ENCODE measurements at regions not wholly inside any gene's neighbourhood (a gene's known extent, or its start where the extent isn't known, plus 50 kb on each side); places are given as distances from the start of the nearest gene placed in this dataset.

- no peak overlapping the region for H3K27ac ChIP-seq (ENCODE audit: low read depth, low read length, poor library complexity, severe bottlenecking)
- no peaks in the 10 kb centered on the region for H4K20me1 ChIP-seq (ENCODE audit: insufficient read depth, low read length)
- H3K36me3 ChIP-seq (ENCODE audit: insufficient read depth, low read length), result no peaks in the 10 kb centered on the region
- no peaks in the 10 kb centered on the region for H3F3A ChIP-seq (ENCODE audit: insufficient read depth, low read length)
- no peak overlapping the region for H2AFZ ChIP-seq (ENCODE audit: low read length)
- H3K4me3 ChIP-seq (ENCODE audit: low read depth, low read length, poor library complexity, severe bottlenecking), result no peak overlapping the region
- no peaks in the 10 kb centered on the region for H3K4me1 ChIP-seq (ENCODE audit: insufficient read depth, low read length, severe bottlenecking)
- no peaks in the 10 kb centered on the region for H3K79me2 ChIP-seq (ENCODE audit: insufficient read depth, low read length)
- no peak for TF ChIP-seq EZH2 (IDR thresholded peaks at IDR 0.05; ENCODE audit: borderline replicate concordance, low read length)
- TF ChIP-seq, protein P1, sequence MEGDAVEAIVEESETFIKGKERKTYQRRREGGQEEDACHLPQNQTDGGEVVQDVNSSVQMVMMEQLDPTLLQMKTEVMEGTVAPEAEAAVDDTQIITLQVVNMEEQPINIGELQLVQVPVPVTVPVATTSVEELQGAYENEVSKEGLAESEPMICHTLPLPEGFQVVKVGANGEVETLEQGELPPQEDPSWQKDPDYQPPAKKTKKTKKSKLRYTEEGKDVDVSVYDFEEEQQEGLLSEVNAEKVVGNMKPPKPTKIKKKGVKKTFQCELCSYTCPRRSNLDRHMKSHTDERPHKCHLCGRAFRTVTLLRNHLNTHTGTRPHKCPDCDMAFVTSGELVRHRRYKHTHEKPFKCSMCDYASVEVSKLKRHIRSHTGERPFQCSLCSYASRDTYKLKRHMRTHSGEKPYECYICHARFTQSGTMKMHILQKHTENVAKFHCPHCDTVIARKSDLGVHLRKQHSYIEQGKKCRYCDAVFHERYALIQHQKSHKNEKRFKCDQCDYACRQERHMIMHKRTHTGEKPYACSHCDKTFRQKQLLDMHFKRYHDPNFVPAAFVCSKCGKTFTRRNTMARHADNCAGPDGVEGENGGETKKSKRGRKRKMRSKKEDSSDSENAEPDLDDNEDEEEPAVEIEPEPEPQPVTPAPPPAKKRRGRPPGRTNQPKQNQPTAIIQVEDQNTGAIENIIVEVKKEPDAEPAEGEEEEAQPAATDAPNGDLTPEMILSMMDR (IDR thresholded peaks at IDR 0.05; ENCODE audit: low read length), result no peak
- no peaks in the 10 kb centered on the region for H3K9me2 ChIP-seq (ENCODE audit: low read depth, low read length)
- H3K9ac ChIP-seq (ENCODE audit: low read length), result no peak overlapping the region
- no peaks in the 10 kb centered on the region for H3K9me3 ChIP-seq (ENCODE audit: low read length)
- no peaks in the 10 kb centered on the region for H3K27me3 ChIP-seq (ENCODE audit: insufficient read depth, low read length)
- no peak overlapping the region for H3K4me2 ChIP-seq (ENCODE audit: low read length)
Measured at GRCh38 chr7:81234896-81235295, 316.0 kb upstream of the SEMA3C start.

GRCh38 chr7:81233208-81233940 is 314.5 kb upstream of the SEMA3C start:
- Histone ChIP-seq H4K20me1 (ENCODE audit: insufficient read depth, low read length) (no peaks in the 10 kb centered on the region), H3F3A (ENCODE audit: insufficient read depth, low read length) (no peaks in the 10 kb centered on the region), H3K79me2 (ENCODE audit: insufficient read depth, low read length) (no peaks in the 10 kb centered on the region), H3K4me3 (ENCODE audit: low read depth, low read length, poor library complexity, severe bottlenecking) (no peak overlapping the region), H3K9me2 (ENCODE audit: low read depth, low read length) (no peaks in the 10 kb centered on the region), H3K27me3 (ENCODE audit: insufficient read depth, low read length) (no peaks in the 10 kb centered on the region), H2AFZ (ENCODE audit: low read length) (no peak overlapping the region), H3K36me3 (ENCODE audit: insufficient read depth, low read length) (no peaks in the 10 kb centered on the region), H3K4me2 (ENCODE audit: low read length) (no peak overlapping the region), H3K27ac (ENCODE audit: low read depth, low read length, poor library complexity, severe bottlenecking) (no peak overlapping the region), H3K4me1 (ENCODE audit: insufficient read depth, low read length, severe bottlenecking) (no peaks in the 10 kb centered on the region), H3K9ac (ENCODE audit: low read length) (no peak overlapping the region), H3K9me3 (ENCODE audit: low read length) (no peaks in the 10 kb centered on the region)
- TF ChIP-seq, protein P1 (IDR thresholded peaks at IDR 0.05; ENCODE audit: low read length), result no peak
- TF ChIP-seq EZH2 (IDR thresholded peaks at IDR 0.05; ENCODE audit: borderline replicate concordance, low read length), result no peak

DNA sequence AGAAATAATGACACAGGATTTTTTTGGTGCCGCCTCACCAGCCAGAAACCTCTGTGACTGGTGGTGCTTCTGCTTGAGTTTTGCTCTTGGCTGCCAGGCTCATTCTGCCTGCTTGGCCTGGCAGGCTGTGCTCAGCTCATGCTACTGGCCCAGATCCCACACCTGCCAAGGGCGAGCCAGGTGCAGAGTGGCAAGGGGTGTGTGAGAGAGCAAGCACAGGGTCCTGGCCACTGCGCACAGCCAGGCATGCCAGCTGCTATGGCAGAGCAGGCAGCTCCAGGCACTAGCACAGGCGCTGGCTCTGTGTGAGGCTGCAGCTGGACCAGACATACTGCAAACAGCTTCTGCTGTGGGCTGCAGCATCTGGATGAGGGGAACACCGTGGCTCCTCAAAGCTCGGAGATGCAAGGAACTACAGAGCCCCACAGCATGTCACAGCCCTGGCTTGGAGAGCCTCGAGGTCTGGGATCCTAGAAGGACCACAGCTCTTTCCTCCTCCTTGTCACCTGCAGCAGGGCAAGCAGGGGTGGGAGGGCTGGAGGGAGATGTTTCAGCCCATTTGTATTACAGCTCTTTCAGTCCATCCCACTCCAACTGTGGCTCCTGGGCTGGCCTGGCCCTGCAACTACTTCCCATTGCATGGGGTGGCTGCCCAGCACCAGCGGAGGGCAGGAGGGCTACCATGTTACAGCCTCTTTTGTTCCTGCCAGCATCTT is 313.4 kb upstream of the SEMA3C start:
- Histone ChIP-seq H3K27ac (ENCODE audit: low read depth, low read length, poor library complexity, severe bottlenecking) (no peak overlapping the region), H3K4me2 (ENCODE audit: low read length) (no peak overlapping the region), H3K9ac (ENCODE audit: low read length) (no peak overlapping the region), H2AFZ (ENCODE audit: low read length) (no peak overlapping the region), H3K9me3 (ENCODE audit: low read length) (no peaks in the 10 kb centered on the region), H3K79me2 (ENCODE audit: insufficient read depth, low read length) (no peaks in the 10 kb centered on the region), H3K36me3 (ENCODE audit: insufficient read depth, low read length) (no peaks in the 10 kb centered on the region), H3K9me2 (ENCODE audit: low read depth, low read length) (no peaks in the 10 kb centered on the region), H4K20me1 (ENCODE audit: insufficient read depth, low read length) (no peaks in the 10 kb centered on the region), H3K4me1 (ENCODE audit: insufficient read depth, low read length, severe bottlenecking) (no peaks in the 10 kb centered on the region), H3K4me3 (ENCODE audit: low read depth, low read length, poor library complexity, severe bottlenecking) (no peak overlapping the region), H3K27me3 (ENCODE audit: insufficient read depth, low read length) (no peaks in the 10 kb centered on the region), H3F3A (ENCODE audit: insufficient read depth, low read length) (no peaks in the 10 kb centered on the region)
- TF ChIP-seq, protein P1 (IDR thresholded peaks at IDR 0.05; ENCODE audit: low read length), result no peak
- no peak for TF ChIP-seq EZH2 (IDR thresholded peaks at IDR 0.05; ENCODE audit: borderline replicate concordance, low read length)

All from OCI-LY1 (cell line).